Skin of body (tissue), 1 donor: ENCODE measurements at regions not wholly inside any gene's neighbourhood (a gene's known extent, or its start where the extent isn't known, plus 50 kb on each side); places are given as distances from the start of the nearest gene placed in this dataset.
"Not testable (repeated sequence)": the region's sequence is repeated elsewhere in the genome, so short reads cannot be mapped to it uniquely, and the experiment has no call there.

ENCODE experiments used
- DNase-seq: peaks from one replicate; lab custom pipeline; 2025; lab: John Stamatoyannopoulos, UW

DNA sequence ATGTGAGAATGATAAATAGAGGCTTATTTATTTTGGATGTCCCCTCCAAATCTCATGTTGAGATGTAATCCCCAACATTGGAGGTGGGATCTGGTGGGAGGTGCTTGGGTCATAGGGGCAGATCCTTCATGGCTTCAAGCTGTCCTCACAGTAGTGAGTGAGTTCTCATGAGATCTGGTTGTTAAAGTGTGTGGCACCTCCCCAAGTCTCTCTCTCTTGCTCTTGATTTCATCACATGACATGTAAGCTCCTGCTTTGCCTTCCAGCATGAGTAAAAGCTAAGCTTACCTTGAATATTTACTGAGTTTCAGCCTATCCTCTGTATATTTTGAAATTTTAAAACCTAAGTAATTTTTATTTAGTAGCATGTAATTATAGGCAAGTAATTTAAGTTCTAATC is 444.9 kb downstream of the ARL4A start:
- DNase-seq = no peak

GRCh38 chr7:13136345-13136744 is 448.9 kb downstream of the ARL4A start:
- DNase-seq = not testable (repeated sequence)

DNA sequence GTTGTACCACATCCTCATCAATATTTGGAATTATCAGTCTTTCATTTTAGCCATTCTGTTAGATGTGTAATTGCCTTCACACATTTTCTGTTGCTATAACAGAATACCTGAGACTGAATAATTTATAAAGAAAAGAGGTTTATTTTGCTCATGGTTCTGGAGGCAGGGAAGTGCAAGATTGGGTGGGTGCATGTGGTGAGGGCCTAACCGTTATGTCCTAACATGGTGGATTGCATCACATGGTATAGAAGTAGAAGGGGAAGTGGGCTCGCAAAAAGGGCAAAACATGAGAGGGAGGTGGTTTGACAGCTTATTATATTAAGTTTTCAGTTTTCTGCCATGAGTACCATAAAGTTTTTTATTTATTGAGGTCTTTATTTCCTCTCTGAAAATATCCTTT is 452.0 kb downstream of the ARL4A start:
- DNase-seq = no peak

DNA sequence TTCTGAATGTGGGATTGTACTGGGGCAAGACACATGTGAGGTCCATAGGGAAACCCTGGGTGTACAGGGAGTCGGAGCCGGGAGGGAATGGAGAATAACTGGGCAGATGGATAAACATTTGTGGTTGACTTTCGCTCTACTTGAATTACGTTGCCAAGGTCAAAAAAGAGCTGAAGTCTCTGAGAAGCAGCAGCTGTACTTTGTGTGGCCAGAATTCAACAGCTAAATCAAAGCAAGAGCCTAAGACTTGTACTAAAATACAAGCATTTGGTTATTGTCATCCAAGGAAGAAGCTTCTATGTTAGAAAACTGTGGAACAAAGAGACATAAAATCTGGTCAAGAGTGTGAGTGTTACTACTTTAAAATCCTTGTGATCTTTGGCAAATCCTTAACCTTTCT is 457.2 kb downstream of the ARL4A start:
- DNase-seq = no peak

DNA sequence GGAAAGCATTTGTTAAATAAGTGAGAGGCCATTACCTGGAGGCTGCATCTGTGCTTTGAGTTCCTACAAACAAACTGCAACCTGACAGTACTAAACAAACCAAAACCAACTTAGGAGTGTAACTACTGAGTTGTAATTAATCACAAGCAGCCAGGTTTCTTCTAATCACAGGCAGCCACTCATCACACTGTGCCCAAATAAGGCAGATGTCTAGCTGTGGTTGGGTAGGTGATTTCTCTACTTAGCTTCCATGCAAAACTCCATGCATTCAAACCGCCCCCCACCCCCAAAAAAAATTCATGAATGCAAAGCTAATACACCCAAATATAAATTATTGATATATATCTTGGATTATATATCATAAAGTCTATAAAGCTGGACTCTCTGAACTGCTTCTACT is 461.1 kb downstream of the ARL4A start:
- DNase-seq = no peak

- no peak for DNase-seq
These were observed 464.5 kb downstream of the ARL4A start for GRCh38 chr7:13151978-13152377.

DNA sequence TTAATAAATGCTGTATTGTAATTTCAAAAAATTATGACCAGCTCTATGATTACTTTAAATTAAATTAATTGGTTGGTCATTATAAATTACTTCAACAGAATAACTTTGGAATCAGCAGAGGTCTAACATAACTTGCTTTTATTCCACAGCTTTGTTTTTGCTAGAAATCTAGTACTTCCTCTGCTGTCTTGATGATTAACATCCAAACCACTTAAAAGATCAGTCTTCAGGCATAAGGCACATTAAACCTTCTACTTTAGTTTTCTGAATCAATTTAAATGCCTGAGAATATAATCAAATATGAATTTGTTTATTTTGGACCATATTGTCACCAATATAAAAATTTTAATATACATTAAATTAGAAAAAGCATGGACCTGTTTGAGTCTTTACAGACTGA is 465.3 kb downstream of the ARL4A start:
- no peak for DNase-seq

DNA sequence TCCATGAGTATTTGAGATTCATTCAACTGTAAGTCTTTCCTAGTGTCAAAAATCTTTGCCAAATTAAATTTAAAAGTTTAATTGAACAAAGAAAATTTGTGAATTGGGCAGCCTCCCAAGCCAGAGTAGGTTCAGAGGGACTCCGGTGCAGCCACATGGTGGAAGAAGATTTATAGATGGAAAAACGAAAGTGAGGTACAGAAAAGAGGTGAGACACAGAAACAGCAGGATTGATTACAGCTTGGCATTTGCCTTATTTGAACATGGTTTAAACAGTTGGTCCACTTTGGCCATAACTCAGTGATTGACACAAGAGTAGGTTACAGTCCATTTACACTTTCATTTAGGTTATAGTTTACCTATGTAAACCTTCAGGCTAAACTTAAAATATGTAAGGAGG is 465.8 kb downstream of the ARL4A start:
- DNase-seq = no peak

- DNase-seq = no peak
These were observed 466.3 kb downstream of the ARL4A start for GRCh38 chr7:13153742-13154141.

- DNase-seq = no peak
These were observed 467.8 kb downstream of the ARL4A start for GRCh38 chr7:13155188-13155587.

- no peak for DNase-seq
These were observed 471.6 kb downstream of the ARL4A start for GRCh38 chr7:13159003-13159402.

GRCh38 chr7:13159467-13160184 is 472.2 kb downstream of the ARL4A start:
- DNase-seq = no peak

GRCh38 chr7:13161125-13161524 is 473.7 kb downstream of the ARL4A start:
- no peak for DNase-seq

- DNase-seq = no peak
These were observed 478.4 kb downstream of the ARL4A start for GRCh38 chr7:13165854-13166253.

DNA sequence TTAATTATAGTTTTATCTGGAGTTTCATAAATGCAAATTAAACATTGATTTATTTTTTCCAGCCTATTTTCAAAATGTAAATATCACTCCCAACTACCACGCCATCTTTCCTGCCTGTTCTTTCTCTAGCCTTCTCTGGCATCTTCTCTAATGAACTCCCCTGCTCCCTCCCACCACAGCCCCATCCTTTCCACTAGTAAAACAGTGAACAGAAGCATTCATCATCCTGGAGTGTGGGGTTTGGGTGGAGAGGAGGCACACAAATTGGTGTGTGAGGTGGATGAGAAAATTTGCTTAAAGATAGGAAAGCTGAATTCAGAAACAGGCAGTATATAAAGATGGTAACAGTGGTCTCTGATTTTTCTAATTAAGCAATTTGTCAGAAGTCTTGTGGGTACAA is 479.4 kb downstream of the ARL4A start:
- DNase-seq = no peak

DNA sequence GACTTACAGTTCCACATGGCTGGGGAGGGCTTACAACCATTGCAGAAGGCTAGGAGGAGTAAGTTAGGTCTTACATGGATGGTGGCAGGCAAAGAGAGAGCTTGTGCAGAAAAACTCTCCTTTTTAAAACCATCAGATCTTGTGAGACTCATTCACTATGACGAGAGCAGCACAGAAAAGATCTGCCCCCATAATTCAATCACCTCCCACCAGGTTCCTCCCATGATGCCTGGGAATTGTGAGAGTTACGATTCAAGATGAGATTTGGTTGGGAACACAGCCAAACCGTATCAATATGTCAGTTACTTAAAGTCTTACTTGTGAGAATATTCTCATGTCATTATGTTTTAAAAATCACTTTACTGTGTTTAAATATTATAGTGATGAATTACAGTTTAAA is 481.9 kb downstream of the ARL4A start:
- no peak for DNase-seq

GRCh38 chr7:13174991-13175390 is 487.6 kb downstream of the ARL4A start:
- DNase-seq = no peak

DNA sequence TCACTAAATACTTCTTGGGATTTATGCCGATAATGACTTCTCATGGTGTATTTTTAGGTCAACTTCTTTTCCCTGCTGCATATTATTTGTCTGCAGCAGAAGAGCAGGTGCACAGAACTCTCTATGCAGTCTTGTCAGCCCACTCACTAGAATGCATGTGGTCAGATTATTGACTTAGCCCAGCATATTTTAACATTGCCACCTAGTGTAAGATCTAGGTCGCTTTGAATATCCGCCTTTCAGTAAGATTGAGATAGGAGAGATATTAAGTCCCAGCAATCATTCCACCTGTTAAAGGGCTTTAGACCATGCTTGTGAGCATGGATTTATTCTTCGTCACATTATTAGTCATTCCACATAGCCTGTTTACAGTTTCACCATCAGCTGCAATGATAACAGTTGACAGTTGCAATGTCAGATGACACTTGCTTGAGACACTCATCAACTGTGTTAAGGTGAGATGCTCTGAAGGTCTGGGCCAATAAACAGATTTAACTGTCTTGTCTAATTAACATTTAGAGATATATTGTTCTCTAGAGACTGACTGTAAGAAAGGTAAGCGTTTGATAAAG is 491.7 kb downstream of the ARL4A start:
- DNase-seq = no peak

GRCh38 chr7:13179775-13180523 is 492.5 kb downstream of the ARL4A start:
- no peak for DNase-seq

DNA sequence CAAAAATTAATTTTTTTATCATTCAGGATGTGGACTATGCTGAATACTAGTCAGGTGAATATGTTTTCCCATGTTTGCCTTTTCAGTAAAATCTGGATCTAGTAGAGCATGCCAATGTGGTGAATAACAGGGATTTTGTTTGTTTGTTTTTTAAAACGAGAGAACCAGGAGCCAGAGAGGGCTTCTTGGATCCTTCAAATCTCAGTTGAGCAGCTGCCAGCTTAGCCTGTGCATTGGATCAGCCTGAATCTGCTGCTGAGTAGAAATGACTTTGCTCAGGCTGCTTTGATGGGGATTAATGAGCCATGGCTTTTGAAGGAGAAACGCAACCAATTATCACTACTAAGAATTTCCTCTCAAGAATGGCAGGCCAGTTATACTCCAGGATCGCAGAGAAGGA is 493.8 kb downstream of the ARL4A start:
- no peak for DNase-seq

- no peak for DNase-seq
These were observed 497.7 kb downstream of the ARL4A start for GRCh38 chr7:13185139-13185538.

DNA sequence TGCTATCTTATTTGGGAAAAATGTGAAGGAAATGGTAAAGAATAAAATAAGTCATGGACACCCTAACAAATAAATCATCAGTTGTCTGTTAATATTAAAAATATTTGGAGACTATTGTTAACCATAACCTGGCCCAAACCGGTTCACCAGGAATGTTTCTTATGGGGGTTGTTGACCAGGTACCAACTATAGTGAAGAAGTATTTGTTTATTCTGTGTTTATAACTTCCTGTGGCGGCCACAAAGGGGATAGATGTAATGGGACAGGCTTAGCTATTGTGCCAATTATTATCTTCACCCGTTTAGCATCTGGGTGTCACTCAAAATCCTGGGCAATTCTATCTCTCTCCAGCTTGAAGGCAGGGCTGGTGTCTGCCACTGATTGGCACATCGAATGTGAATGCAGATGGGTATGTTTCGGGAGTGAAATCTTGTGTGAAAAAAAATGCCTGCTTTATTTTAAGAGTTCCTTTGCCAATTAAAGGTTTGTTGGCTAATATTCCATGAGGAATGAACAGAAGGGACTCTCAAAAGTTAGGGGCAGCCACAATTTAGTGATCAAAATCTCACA is 500.9 kb downstream of the ARL4A start:
- DNase-seq = no peak

DNA sequence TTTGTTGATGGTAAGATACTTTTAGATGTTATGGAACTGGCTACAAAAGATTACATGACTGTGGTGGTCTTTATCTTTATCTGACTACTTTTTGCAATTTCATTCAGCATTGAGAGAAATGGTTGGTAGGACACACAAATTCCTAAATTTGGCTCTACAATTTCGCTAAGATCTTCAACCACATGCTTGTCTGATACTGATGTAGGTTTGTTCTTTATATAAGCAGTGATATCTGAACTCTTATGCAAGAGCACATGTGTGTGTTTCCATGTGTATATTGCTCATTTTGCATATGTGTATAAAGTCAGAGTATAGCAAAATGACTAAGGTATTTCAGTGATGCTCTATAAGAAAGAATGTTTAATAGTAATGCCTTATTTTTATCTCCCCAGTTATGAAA is 501.5 kb downstream of the ARL4A start:
- DNase-seq = no peak
